ENCODE measurements at regions not wholly inside any gene's neighbourhood (a gene's known extent, or its start where the extent isn't known, plus 50 kb on each side); places are given as distances from the start of the nearest gene placed in this dataset.
A peak's percentile ranks its signal among the peaks of the same experiment; 100 is the strongest.

- Histone ChIP-seq H3K27me3 (ENCODE audit: low read depth) (no peaks in the 10 kb centered on the region), H3K4me3 (no peak overlapping the region), H3K9me3 (no peaks in the 10 kb centered on the region), H3K4me1 (no peaks in the 10 kb centered on the region), H3K27ac (no peak overlapping the region), H3K36me3 (no peaks in the 10 kb centered on the region)
- intact Hi-C loops (cut with DNase I): no loop called here
- DNase-seq (no peak), ATAC-seq (no peak)
- TF ChIP-seq CTCF (IDR thresholded peaks at IDR 0.05): no peak
Observed at GRCh38 chr11:23166376-23166775, 306.1 kb upstream of the CCDC179 start.

- Histone ChIP-seq H3K36me3 (no peaks in the 10 kb centered on the region), H3K27me3 (ENCODE audit: low read depth) (no peaks in the 10 kb centered on the region), H3K27ac (no peak overlapping the region), H3K9me3 (no peaks in the 10 kb centered on the region), H3K4me3 (no peak overlapping the region), H3K4me1 (no peaks in the 10 kb centered on the region)
- no peak for ATAC-seq
- TF ChIP-seq CTCF (IDR thresholded peaks at IDR 0.05): no peak
- no peak for DNase-seq
- intact Hi-C loops (cut with DNase I): no loop called here
Observed at GRCh38 chr11:23179609-23180008, 319.3 kb upstream of the CCDC179 start.

GRCh38 chr11:23181022-23181807 is 320.9 kb upstream of the CCDC179 start:
- Histone ChIP-seq H3K4me1 (no peaks in the 10 kb centered on the region), H3K36me3 (no peaks in the 10 kb centered on the region), H3K27ac (no peak overlapping the region), H3K9me3 (no peaks in the 10 kb centered on the region), H3K4me3 (no peak overlapping the region), H3K27me3 (ENCODE audit: low read depth) (no peaks in the 10 kb centered on the region)
- intact Hi-C loops (cut with DNase I): no loop called here
- no peak for DNase-seq
- TF ChIP-seq CTCF (IDR thresholded peaks at IDR 0.05): no peak
- ATAC-seq: no peak

DNA sequence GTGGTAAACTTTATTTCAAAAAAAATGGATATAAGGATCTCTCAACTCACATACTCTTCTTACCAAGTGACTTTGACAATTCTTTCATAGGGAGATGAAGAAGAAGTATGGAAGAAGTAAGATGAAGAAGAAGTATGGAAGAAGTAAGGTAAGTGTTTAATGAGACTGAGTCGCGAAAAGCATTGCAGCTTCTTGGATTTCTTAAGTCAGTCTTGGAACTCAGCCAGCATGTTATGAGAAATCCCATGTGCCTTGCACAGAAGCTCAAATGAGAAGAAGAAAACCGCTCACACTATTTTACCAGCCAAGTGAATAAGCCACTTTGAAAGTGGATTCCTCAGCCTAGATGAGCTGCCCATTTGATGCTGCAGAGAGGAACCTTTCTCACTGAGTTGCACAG is 332.0 kb upstream of the CCDC179 start:
- Histone ChIP-seq H3K4me3 (no peak overlapping the region), H3K36me3 (no peaks in the 10 kb centered on the region), H3K9me3 (no peaks in the 10 kb centered on the region), H3K4me1 (no peaks in the 10 kb centered on the region), H3K27me3 (ENCODE audit: low read depth) (no peaks in the 10 kb centered on the region), H3K27ac (no peak overlapping the region)
- intact Hi-C loops (cut with DNase I): no loop called here
- ATAC-seq (no peak), DNase-seq (no peak)
- TF ChIP-seq CTCF (IDR thresholded peaks at IDR 0.05): no peak

DNA sequence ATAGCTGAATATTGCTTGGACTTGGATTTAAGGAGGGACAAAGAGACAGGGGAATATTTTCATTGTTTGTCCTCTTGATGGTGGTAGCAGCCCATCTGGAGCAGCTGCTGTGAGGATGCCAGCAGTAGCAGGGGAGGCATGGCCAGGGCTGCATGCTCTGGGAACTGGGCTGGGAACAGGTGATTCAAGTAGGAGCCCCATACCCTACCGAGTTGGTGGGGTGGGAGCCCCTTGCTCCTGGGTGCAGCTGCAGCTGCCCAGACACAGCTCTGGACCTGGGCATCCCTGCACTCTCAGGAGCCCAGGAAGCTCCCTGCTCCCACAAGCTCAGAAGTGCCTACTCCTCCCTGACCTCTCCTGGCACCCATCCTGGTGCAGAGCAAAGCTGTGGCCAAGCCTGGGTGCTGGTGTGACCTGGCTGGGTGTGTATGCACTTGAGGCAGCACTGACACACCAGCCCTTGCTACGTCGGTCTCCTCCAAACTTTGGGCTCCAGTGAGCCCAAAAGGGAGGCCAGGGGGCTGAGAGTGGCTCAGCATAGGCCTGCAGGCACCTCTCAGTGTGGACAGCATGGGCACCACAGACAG is 341.8 kb upstream of the CCDC179 start:
- no peak for DNase-seq
- intact Hi-C loops (cut with DNase I): no loop called here
- H3K27ac ChIP-seq: no peak overlapping the region
- no peak for TF ChIP-seq CTCF (IDR thresholded peaks at IDR 0.05)
- ATAC-seq: peak in 1 of 2 donors; percentile 29
- no peaks in the 10 kb centered on the region for H3K36me3 ChIP-seq
- H3K4me3 ChIP-seq: no peak overlapping the region
- H3K9me3 ChIP-seq: peaks cover 14% of the 10 kb centered on the region
- no peaks in the 10 kb centered on the region for H3K27me3 ChIP-seq (ENCODE audit: low read depth)
- no peaks in the 10 kb centered on the region for H3K4me1 ChIP-seq

All from lower lobe of right lung (tissue), 2 donors.